ENCODE measurements at regions not wholly inside any gene's neighbourhood (a gene's known extent, or its start where the extent isn't known, plus 50 kb on each side); places are given as distances from the start of the nearest gene placed in this dataset.
A peak's percentile ranks its signal among the peaks of the same experiment; 100 is the strongest.

DNA sequence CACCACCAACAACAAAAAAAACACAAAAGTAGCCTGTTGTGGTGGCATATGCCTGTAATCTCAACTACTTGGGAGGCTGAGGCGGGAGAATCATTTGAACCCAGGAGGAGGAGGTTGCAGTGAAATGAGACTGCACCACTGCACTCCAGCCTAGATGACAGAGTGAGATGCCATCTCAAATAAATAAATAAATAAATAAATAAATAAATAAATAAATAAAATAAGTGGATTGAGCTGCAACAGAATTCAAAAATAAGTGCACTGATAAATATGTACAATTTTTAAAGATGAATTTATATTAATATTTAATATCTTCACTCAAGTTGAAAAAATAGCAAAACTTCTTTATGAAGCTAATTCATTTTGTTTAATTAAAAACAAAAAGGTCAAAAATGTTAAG lies 259.6 kb downstream of the IRX2 start:
- H3K9me3 ChIP-seq (ENCODE audit: control insufficient read depth in 1 of 2, low read length in 2 of 2), result no peaks in the 10 kb centered on the region
- no peaks in the 10 kb centered on the region for H3K4me1 ChIP-seq (ENCODE audit: insufficient read depth, low read length)
- Mint-ChIP-seq H3K9me3 (peaks cover 0 to 5% (median 0%) of the 10 kb centered on the region in 8 donors), H3K36me3 (no peaks in the 10 kb centered on the region), H3K27ac (no peak overlapping the region), H3K4me3 (no peak overlapping the region), H3K4me1 (no peaks in the 10 kb centered on the region), H3K27me3 (no peaks in the 10 kb centered on the region)
- no peak overlapping the region for H3K27ac ChIP-seq (ENCODE audit: low read depth, low read length)
- ChIA-PET CTCF (ENCODE audit: partially characterized antibody) (no interaction called here), POLR2A (ENCODE audit: partially characterized antibody) (no interaction called here)
- no peak for DNase-seq
- no peaks in the 10 kb centered on the region for H3K36me3 ChIP-seq (ENCODE audit: insufficient read depth, low read length)
- H3K27me3 ChIP-seq (ENCODE audit: insufficient read depth, low read length), result no peaks in the 10 kb centered on the region
- H3K4me3 ChIP-seq (ENCODE audit: low read length in 2 of 2), result no peak overlapping the region
- intact Hi-C loops (cut with micrococcal nuclease), result no loop called here

DNA sequence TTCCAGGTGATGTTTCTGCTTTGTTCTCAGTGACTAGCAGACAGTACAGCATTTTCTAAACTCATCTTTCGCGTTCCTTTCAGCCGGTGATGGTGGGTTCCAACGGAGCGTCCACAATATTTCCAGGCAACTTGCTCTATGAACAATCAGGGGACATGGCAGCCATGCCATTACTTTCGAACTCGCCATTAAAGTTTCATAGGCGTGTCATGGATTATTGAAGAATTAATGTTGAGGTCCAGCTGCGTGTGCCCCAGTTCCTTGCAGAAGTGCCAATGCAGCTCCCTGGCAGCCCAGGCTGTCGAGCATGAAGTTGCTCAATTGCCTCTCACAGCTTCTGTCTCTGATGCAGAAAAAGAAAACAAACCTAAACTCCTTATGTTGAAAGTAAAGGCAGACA lies 262.2 kb downstream of the IRX2 start:
- intact Hi-C loops (cut with micrococcal nuclease), result no loop called here
- H3K4me3 ChIP-seq (ENCODE audit: low read length in 2 of 2), result no peak overlapping the region
- H3K27me3 ChIP-seq (ENCODE audit: insufficient read depth, low read length), result no peaks in the 10 kb centered on the region
- no peaks in the 10 kb centered on the region for H3K36me3 Mint-ChIP-seq
- no peaks in the 10 kb centered on the region for H3K9me3 ChIP-seq (ENCODE audit: control insufficient read depth in 1 of 2, low read length in 2 of 2)
- H3K4me1 Mint-ChIP-seq, result no peaks in the 10 kb centered on the region
- no peaks in the 10 kb centered on the region for H3K36me3 ChIP-seq (ENCODE audit: insufficient read depth, low read length)
- no peak for DNase-seq
- H3K9me3 Mint-ChIP-seq, result peaks cover 0 to 7% (median 3%) of the 10 kb centered on the region in 8 donors
- H3K27ac Mint-ChIP-seq, result no peak overlapping the region
- H3K27me3 Mint-ChIP-seq, result no peaks in the 10 kb centered on the region
- H3K27ac ChIP-seq (ENCODE audit: low read depth, low read length), result no peak overlapping the region
- CTCF ChIA-PET (ENCODE audit: partially characterized antibody), result no interaction called here
- POLR2A ChIA-PET (ENCODE audit: partially characterized antibody), result no interaction called here
- no peaks in the 10 kb centered on the region for H3K4me1 ChIP-seq (ENCODE audit: insufficient read depth, low read length)
- H3K4me3 Mint-ChIP-seq, result no peak overlapping the region

DNA sequence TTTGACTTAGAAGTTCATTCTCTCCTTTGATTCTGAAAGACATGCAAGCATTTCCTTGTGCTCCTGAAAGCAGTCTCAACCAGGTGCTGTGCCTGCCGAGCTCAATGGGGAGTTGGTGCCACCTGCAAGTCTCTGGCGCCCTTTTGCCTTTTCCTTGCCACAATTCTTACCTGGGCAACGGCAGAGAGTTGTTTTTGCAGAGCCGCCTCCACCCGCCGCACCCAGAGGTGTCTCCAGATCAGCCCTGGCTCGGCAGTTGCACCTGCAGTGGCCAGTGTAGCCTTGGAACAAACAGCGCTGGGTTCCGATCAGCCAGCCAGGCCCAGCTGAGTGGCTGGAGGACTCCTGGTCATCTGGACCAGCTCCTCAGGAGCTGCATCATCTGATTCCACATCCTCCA lies 262.9 kb downstream of the IRX2 start:
- Mint-ChIP-seq H3K4me3 (no peak overlapping the region), H3K36me3 (no peaks in the 10 kb centered on the region), H3K4me1 (no peaks in the 10 kb centered on the region), H3K9me3 (peaks cover 0 to 7% (median 4%) of the 10 kb centered on the region in 8 donors), H3K27me3 (no peaks in the 10 kb centered on the region), H3K27ac (no peak overlapping the region)
- intact Hi-C loops (cut with micrococcal nuclease), result no loop called here
- CTCF ChIA-PET (ENCODE audit: partially characterized antibody), result no interaction called here
- POLR2A ChIA-PET (ENCODE audit: partially characterized antibody), result no interaction called here
- H3K36me3 ChIP-seq (ENCODE audit: insufficient read depth, low read length), result no peaks in the 10 kb centered on the region
- no peaks in the 10 kb centered on the region for H3K4me1 ChIP-seq (ENCODE audit: insufficient read depth, low read length)
- no peak overlapping the region for H3K4me3 ChIP-seq (ENCODE audit: low read length in 2 of 2)
- H3K27ac ChIP-seq (ENCODE audit: low read depth, low read length), result no peak overlapping the region
- no peaks in the 10 kb centered on the region for H3K27me3 ChIP-seq (ENCODE audit: insufficient read depth, low read length)
- no peaks in the 10 kb centered on the region for H3K9me3 ChIP-seq (ENCODE audit: control insufficient read depth in 1 of 2, low read length in 2 of 2)
- DNase-seq, result no peak

DNA sequence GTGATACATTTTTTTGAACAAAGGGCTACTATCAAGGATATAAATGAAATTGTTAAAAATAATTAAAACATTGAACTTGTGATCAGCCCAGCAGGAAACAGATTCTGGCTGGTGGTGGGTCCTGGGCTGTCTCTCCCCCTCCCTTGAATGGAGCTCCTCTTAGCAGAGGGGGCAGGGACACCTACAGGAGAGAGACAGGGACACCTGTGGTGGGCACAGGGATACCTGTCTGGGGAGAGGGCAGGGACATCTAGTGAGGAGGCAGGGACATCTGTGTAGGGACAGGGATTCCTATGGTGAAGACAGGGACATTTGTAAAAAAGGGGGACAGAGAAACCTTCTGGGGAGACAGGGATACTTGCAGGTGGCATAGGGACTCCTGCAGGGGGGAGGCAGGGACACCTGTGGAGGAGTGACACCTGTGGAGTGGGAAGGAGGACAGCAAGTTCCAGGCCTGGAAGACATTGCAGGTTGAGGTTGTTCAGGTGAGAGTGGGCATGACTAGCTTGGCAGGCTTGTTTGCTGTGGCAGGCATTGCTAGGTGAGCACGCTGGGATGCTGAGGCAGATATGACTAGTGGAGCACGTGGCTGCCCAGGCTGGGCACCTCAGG lies 264.2 kb downstream of the IRX2 start:
- no peaks in the 10 kb centered on the region for H3K36me3 ChIP-seq (ENCODE audit: insufficient read depth, low read length)
- intact Hi-C loops (cut with micrococcal nuclease), result no loop called here
- Mint-ChIP-seq H3K9me3 (peaks cover 0 to 12% (median 7%) of the 10 kb centered on the region in 8 donors), H3K36me3 (no peaks in the 10 kb centered on the region), H3K27ac (peak overlapping the region in 1 of 7 donors; percentile 57), H3K4me3 (no peak overlapping the region), H3K4me1 (no peaks in the 10 kb centered on the region), H3K27me3 (no peaks in the 10 kb centered on the region)
- CTCF ChIA-PET (ENCODE audit: partially characterized antibody), result no interaction called here
- H3K4me1 ChIP-seq (ENCODE audit: insufficient read depth, low read length), result no peaks in the 10 kb centered on the region
- no peak overlapping the region for H3K27ac ChIP-seq (ENCODE audit: low read depth, low read length)
- H3K27me3 ChIP-seq (ENCODE audit: insufficient read depth, low read length), result no peaks in the 10 kb centered on the region
- no peaks in the 10 kb centered on the region for H3K9me3 ChIP-seq (ENCODE audit: control insufficient read depth in 1 of 2, low read length in 2 of 2)
- POLR2A ChIA-PET (ENCODE audit: partially characterized antibody), result no interaction called here
- H3K4me3 ChIP-seq (ENCODE audit: low read length in 2 of 2), result no peak overlapping the region
- no peak for DNase-seq

DNA sequence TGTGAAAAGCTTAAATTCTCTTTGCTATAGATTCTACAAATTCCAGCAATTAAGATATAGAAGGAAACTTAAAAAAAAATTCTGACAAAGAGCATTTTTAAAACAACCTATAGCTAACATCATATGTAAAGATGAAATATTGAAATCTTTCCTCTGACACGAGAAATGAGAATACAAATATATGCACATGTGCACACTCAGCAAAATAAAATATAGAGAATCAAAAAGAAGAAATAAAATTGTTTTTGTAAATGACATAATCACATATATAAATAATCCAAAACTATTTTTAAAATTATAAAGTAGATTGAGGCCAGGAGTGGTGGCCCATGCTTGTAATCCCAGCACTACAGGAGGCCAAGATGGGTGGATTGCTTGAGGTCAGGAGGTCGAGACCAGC lies 265.1 kb downstream of the IRX2 start:
- Mint-ChIP-seq H3K4me3 (no peak overlapping the region), H3K27ac (no peak overlapping the region), H3K27me3 (no peaks in the 10 kb centered on the region), H3K36me3 (no peaks in the 10 kb centered on the region), H3K4me1 (no peaks in the 10 kb centered on the region), H3K9me3 (peaks cover 0 to 20% (median 13%) of the 10 kb centered on the region in 8 donors)
- H3K27me3 ChIP-seq (ENCODE audit: insufficient read depth, low read length), result no peaks in the 10 kb centered on the region
- H3K36me3 ChIP-seq (ENCODE audit: insufficient read depth, low read length), result no peaks in the 10 kb centered on the region
- CTCF ChIA-PET (ENCODE audit: partially characterized antibody), result no interaction called here
- DNase-seq, result no peak
- intact Hi-C loops (cut with micrococcal nuclease), result no loop called here
- no peak overlapping the region for H3K4me3 ChIP-seq (ENCODE audit: low read length in 2 of 2)
- H3K27ac ChIP-seq (ENCODE audit: low read depth, low read length), result no peak overlapping the region
- H3K4me1 ChIP-seq (ENCODE audit: insufficient read depth, low read length), result no peaks in the 10 kb centered on the region
- POLR2A ChIA-PET (ENCODE audit: partially characterized antibody), result no interaction called here
- no peaks in the 10 kb centered on the region for H3K9me3 ChIP-seq (ENCODE audit: control insufficient read depth in 1 of 2, low read length in 2 of 2)

DNA sequence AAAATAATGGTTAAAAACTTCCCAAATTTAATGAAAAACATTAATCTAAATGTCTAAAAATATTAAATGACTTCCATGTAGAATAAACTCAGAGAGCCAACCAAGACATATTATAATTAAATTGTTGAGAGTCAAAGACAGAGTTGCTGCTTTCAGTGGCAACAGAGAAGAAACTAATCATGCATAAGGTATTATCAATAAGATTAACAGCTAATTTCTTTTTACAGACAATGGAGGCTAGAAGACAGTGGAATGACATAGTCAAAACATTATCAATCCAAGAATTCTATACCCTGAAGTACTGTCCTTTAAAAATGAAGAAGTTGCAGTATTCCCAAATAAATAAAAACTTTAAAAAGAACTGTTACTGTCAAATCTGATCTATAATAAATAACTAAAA lies 268.7 kb downstream of the IRX2 start:
- peaks cover 3 to 38% (median 18%) of the 10 kb centered on the region in 8 donors for H3K9me3 Mint-ChIP-seq
- no peaks in the 10 kb centered on the region for H3K36me3 Mint-ChIP-seq

DNA sequence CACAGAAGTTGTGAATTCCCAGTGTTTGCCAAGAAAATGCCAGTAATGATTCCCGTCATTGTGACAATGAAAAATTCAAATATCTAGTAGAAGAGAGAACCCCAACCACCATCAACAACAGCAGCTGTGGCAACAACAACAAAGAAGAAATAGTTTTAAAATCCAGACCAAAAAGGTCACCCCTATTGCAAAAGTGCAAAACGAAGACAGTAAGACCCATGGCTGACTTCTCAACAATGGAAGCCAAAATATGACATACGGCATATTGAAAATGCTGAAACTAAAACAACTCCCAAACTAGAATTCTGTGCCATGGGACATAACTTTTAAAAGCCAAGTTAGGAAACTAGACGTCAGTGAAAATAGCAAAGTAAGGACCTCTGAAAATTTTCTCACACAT lies 270.6 kb downstream of the IRX2 start:
- Mint-ChIP-seq H3K4me1 (no peaks in the 10 kb centered on the region), H3K36me3 (no peaks in the 10 kb centered on the region), H3K27ac (no peak overlapping the region), H3K9me3 (peaks cover 0 to 38% (median 19%) of the 10 kb centered on the region in 8 donors), H3K27me3 (no peaks in the 10 kb centered on the region), H3K4me3 (no peak overlapping the region)
- Histone ChIP-seq H3K4me3 (ENCODE audit: low read length in 2 of 2) (no peak overlapping the region), H3K36me3 (ENCODE audit: insufficient read depth, low read length) (no peaks in the 10 kb centered on the region), H3K9me3 (ENCODE audit: control insufficient read depth in 1 of 2, low read length in 2 of 2) (no peaks in the 10 kb centered on the region), H3K4me1 (ENCODE audit: insufficient read depth, low read length) (no peaks in the 10 kb centered on the region), H3K27ac (ENCODE audit: low read depth, low read length) (no peak overlapping the region), H3K27me3 (ENCODE audit: insufficient read depth, low read length) (no peaks in the 10 kb centered on the region)
- intact Hi-C loops (cut with micrococcal nuclease), result no loop called here
- CTCF ChIA-PET (ENCODE audit: partially characterized antibody), result no interaction called here
- no peak for DNase-seq
- POLR2A ChIA-PET (ENCODE audit: partially characterized antibody), result no interaction called here

More for the DNA sequence above, 268.7 kb downstream of the IRX2 start:
- no peak overlapping the region for H3K4me3 Mint-ChIP-seq
- ChIA-PET CTCF (ENCODE audit: partially characterized antibody) (no interaction called here), POLR2A (ENCODE audit: partially characterized antibody) (no interaction called here)
- Histone ChIP-seq H3K36me3 (ENCODE audit: insufficient read depth, low read length) (no peaks in the 10 kb centered on the region), H3K4me3 (ENCODE audit: low read length in 2 of 2) (no peak overlapping the region), H3K9me3 (ENCODE audit: control insufficient read depth in 1 of 2, low read length in 2 of 2) (no peaks in the 10 kb centered on the region), H3K4me1 (ENCODE audit: insufficient read depth, low read length) (no peaks in the 10 kb centered on the region), H3K27ac (ENCODE audit: low read depth, low read length) (no peak overlapping the region), H3K27me3 (ENCODE audit: insufficient read depth, low read length) (no peaks in the 10 kb centered on the region)
- no peaks in the 10 kb centered on the region for H3K27me3 Mint-ChIP-seq
- H3K27ac Mint-ChIP-seq, result no peak overlapping the region
- intact Hi-C loops (cut with micrococcal nuclease), result no loop called here
- H3K4me1 Mint-ChIP-seq, result no peaks in the 10 kb centered on the region
- no peak for DNase-seq

DNA sequence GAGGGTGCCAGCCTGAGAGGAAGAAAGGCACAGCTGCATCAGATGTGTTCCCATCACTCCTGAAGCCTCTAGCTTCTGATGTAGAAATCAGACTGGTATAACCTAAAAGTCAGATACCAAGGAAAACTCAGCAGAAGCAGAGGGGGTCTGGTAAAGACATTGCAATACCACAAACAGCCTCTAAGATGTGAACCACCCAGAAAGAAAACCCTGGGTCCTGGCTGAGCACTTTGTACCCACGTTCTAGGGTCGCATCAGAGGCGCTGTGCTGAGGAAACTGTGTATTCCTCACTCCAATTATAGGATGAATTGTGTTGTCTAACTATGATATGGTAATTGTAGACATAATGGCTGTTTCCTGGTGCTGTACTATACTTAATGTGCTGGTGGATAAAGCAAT lies 275.6 kb downstream of the IRX2 start:
- POLR2A ChIA-PET (ENCODE audit: partially characterized antibody), result no interaction called here
- Histone ChIP-seq H3K36me3 (ENCODE audit: insufficient read depth, low read length) (no peaks in the 10 kb centered on the region), H3K9me3 (ENCODE audit: control insufficient read depth in 1 of 2, low read length in 2 of 2) (no peaks in the 10 kb centered on the region), H3K27me3 (ENCODE audit: insufficient read depth, low read length) (no peaks in the 10 kb centered on the region), H3K27ac (ENCODE audit: low read depth, low read length) (no peak overlapping the region), H3K4me3 (ENCODE audit: low read length in 2 of 2) (no peak overlapping the region), H3K4me1 (ENCODE audit: insufficient read depth, low read length) (no peaks in the 10 kb centered on the region)
- no peaks in the 10 kb centered on the region for H3K4me1 Mint-ChIP-seq
- DNase-seq, result no peak
- no peaks in the 10 kb centered on the region for H3K36me3 Mint-ChIP-seq
- no peak overlapping the region for H3K27ac Mint-ChIP-seq
- H3K9me3 Mint-ChIP-seq, result peaks cover 1 to 15% (median 5%) of the 10 kb centered on the region in 8 donors
- CTCF ChIA-PET (ENCODE audit: partially characterized antibody), result no interaction called here
- no peaks in the 10 kb centered on the region for H3K27me3 Mint-ChIP-seq
- intact Hi-C loops (cut with micrococcal nuclease), result no loop called here
- H3K4me3 Mint-ChIP-seq, result no peak overlapping the region

Measured in CD4-positive, alpha-beta memory T cell (primary cell).